Glomerular visceral epithelial cell (primary cell): ENCODE measurements at regions not wholly inside any gene's neighbourhood (a gene's known extent, or its start where the extent isn't known, plus 50 kb on each side); places are given as distances from the start of the nearest gene placed in this dataset.

Experiments
- DNase-seq: peaks from one replicate; pipeline ENCODE4 v3.0.0-alpha.2; 2016; ENCODE audit errors: extremely low spot score

DNA sequence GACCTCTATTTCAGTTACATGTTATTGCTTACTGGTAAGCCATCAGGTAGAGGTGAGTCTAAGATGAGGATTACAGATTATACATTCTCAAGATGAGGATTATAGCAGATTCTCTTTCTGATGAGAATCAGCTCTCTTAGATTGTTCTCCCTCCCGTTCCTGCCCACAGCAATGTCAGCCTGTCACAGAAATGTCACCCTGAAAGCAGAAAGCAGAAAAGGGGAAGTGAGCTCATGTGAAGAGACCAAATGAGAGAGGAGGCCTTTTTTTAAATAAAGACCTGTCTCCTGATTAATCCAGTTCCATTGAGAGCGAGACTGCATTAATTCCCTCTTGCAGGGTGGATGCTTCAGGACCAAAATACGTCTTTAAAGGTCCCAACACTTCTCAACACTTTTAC lies 445.6 kb downstream of the KCTD12 start:
- no peak for DNase-seq

DNA sequence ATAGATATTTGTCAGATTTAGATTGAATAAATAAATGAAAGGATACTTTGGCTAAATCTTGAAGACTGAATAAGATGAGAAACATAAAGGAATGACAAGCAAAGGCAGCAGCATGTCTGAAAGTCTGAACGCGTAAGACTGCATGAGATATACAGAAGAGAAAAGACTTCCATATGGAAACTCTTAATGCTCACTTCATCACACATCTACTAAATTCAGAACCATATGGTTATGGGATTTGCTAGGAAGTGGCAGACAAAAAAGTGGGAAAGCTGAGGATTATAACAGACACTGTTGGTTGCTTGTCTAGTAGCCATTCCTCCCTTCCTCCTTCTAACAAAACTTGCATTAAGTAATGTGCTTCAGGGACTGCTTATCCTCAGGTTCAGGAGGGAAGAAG lies 446.7 kb downstream of the KCTD12 start:
- DNase-seq, result no peak

DNA sequence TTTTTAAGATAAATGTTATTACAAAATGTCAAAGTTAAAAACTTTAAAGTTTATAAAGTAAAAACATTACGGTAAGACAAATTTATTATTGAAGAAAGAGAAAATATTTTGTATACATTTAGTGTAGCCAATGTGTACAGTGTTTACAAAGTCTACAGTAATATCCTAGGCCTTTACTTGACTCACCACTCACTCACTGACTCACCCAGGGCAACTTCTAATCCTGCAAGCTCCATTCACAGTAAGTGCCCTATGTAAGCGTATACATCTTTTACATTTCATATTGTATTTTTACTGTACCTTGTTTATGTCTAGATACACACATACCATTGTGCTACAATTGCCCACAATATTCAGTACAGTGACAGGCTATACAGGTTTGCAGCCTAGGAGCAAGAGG lies 448.2 kb downstream of the KCTD12 start:
- no peak for DNase-seq

DNA sequence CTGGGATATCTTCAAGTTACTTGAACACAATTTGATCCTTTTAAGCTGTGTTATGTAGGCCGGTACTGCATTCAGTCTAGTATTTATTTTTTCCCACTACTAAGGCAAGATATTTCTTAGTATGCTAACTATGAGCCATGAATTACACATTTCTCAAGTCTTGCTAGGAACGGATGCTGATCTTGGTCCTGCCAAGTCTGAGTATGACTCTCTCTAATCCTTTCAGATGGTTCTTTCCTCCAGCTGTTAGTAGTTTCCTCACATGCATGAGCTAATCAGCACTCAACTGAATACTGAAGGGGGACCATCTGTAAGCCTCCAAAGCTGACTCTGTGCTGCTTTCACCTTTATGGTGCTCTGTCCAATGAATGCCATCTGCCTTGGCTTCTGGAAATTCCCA lies 460.3 kb downstream of the KCTD12 start:
- no peak for DNase-seq

- DNase-seq, result no peak
These were observed 465.2 kb downstream of the KCTD12 start for GRCh38 chr13:76421011-76421410.

DNA sequence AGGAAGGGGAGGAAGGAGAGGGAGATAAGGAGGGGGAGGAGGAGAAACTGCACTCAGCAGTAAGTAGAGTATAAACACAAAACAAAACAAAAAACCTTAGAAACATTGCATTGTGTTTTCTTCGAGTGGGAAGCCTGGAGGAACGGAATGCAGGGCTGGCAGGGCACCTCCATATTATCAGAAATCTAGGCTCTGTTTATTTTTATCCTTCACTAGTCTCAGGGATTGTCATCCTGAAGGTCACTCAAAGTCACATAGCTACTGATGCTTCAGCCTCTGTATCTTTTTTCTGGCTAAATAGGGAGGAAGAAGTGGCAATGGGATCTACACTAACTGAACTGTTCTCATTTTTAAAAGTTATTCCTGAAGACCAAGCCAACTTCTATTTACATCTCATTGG lies 467.8 kb downstream of the KCTD12 start:
- no peak for DNase-seq

GRCh38 chr13:76414320-76414719 lies 471.9 kb downstream of the KCTD12 start:
- no peak for DNase-seq

- no peak for DNase-seq
These were observed 480.0 kb downstream of the KCTD12 start for GRCh38 chr13:76406243-76406642.

GRCh38 chr13:76398425-76398824 lies 487.8 kb downstream of the KCTD12 start:
- no peak for DNase-seq

GRCh38 chr13:76397413-76397812 lies 488.8 kb downstream of the KCTD12 start:
- no peak for DNase-seq

DNA sequence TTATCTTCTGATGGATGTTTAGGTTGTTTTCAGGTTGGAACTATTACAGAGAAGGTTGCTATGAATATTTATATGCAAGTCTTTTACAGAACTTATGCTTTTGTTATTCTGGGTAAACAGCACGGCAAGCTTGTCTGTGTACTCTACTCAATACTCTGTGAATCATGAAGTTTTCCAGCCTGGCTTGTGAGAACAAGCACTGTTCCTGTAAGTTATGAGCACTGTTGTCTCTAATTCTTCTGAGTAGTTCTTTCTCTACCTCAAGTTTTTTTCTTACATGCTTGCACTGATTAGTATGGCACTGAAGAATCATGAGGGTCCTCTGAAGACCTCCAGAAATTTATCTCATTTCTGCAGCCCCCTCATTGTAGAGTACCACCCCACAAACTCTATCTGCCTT lies 496.9 kb downstream of the KCTD12 start:
- DNase-seq, result no peak

GRCh38 chr13:76387566-76387965 lies 498.6 kb downstream of the KCTD12 start:
- DNase-seq, result no peak

GRCh38 chr13:76386321-76386720 lies 499.9 kb downstream of the KCTD12 start:
- DNase-seq, result no peak

GRCh38 chr13:76385586-76385985 lies 500.6 kb downstream of the KCTD12 start:
- no peak for DNase-seq

DNA sequence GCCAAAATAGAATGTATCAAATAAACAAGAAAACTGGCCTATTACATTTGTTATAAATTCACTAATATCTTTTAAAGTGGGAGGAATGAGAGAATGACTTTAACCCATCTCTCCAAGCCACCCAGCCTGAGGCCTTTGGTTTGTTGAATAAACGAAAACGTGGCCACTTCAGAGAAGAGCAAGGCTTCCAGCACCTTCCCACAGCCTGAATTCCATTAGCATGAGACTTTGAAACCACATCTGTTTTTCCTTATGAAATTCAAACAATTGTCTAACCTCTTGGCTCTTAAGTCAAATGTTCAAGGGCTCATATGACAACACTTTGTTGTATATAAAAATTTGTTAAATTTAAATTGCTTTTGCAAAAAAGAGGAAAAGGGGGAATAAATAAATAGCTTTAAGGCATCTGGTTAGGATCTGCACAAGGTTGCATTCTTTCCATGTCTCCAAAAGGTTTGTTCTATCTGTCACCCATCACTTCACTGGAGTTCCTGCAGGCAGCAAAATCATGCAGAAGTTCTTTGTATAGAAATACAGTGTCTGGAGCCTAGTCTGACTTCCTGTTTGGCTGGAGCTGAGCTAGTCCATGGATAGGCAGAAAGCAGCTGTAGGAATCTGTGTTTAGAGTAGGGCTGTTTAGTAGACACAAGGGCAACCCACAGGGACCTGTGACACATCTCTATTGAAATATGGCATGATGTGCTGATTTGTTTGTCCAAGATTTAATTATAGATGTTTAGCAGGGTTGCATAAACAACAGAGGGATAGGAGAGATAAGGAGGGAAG lies 502.3 kb downstream of the KCTD12 start:
- DNase-seq, result peak; percentile 77

DNA sequence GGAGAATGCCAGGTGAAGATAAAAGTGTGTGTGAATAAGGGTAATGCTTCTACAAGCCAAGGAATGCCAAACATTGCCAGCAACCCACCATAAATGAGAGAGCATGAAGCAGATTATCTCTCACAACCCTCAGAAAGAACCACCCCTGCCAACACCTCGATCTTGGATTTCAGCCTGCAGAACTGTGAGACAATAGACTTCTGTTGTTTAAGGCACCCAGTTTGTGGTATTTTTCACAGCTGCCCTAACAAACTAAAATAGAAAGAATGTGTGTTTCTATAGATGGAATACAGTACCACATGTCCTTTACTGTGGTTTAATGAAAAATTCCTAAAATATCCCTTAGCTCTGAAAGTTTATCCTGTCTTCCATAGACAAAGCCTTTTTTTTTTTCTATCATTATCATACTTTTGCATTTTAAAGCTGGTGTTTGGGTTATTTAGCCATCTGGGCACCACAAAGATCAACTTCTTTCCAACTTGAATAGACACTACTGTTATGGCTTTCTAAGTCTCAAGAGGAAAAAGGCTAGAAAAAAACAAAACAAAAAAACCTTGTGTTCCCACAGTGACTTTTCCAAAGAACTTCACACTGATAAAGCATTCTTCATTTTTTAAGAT lies 505.6 kb downstream of the KCTD12 start:
- DNase-seq, result peak; percentile 3

DNA sequence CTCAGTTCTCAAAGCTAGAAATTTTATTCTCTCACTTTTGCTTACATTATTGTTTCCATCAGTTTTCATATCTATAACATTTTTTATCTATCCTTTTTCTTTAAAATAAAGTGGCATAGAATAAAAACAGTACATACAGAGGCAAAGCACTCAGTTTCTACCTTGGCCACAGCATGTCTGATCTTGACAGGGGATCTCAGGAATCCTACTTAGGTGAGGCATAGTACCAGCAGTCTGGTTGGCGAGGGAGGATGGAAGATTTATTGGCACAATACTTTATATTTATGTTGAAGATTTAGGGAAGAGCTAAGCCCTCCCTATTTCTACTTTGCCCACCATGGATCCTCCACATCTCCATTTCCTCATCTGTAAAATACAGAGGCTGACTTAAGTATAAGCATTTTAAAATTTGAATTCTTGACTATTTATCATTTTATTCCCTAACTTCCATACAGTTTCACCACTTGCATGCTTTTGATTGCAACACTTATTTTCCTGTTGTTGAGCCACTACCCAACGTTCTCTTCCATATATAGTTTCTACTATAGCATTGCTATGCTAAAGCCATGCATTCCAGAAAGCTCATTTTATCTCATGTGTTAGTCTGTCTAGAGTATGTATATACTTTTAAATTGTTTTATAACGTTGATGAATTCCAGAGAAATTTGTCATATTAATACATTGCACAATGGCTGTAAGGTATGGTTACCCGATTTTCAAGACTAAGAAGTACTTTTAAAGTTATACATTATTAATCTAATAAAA lies 506.7 kb downstream of the KCTD12 start:
- DNase-seq, result no peak

- DNase-seq, result no peak
These were observed 507.4 kb downstream of the KCTD12 start for GRCh38 chr13:76378767-76379166.

DNA sequence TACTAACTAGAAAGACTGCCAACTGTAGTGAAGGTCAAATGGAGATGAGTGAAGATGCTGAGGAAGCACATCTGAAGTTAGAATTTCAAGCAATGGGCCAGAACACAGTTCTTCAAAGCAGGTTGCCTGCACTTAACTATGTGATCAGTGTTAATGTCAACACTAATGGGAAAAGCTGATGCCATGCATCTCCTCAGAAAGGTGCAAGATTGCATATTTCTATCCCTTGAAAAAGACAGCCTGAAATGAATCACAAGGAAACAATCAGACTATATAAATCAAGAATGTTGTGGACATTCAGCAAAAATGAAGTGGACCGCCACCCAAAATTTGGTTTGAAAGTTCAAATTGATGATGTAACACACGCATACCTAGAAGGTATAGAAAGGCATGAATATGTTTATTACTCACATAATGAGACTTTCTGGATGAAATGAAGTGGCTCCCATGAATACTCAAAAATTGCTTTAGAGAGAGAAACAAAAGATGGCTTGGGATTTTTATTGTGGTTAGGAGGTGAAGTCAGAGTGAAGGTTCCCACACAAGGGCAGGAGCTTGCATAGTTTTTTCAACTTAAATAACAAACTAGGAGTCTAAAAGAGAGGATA lies 522.4 kb downstream of the KCTD12 start:
- DNase-seq, result no peak

- no peak for DNase-seq
These were observed 524.3 kb downstream of the KCTD12 start for GRCh38 chr13:76361868-76362267.

DNA sequence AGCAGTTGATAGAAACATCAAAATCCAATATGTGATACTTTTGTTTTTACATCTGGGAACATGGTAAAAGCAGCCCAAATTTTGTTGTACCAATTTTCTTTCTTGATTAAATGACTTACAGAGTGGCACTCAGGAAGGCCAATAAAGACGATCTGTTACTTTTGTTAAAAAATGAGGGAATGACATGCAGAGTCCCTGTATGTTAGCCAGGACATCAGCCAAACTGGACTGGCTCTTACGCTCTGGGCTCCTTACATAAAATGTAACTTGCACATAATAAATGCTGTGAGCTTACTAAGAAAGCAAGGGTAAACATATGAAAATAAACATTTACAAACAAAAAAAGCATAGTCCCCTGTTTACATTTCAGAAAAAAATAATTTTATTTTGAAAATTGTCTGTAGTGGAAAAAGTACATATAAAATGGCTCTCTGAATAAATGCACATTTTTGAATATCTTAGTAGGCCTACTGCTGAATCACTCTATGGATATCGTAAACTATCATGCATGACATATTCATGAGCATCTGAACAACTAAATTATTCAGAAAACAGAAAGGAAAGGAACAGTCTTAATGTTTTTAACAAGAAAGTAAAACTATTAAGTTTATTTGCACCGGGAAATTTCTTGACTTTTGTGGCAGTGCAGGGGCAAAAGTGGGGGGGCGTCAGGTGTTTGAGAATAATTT lies 534.5 kb downstream of the KCTD12 start:
- DNase-seq, result no peak

DNA sequence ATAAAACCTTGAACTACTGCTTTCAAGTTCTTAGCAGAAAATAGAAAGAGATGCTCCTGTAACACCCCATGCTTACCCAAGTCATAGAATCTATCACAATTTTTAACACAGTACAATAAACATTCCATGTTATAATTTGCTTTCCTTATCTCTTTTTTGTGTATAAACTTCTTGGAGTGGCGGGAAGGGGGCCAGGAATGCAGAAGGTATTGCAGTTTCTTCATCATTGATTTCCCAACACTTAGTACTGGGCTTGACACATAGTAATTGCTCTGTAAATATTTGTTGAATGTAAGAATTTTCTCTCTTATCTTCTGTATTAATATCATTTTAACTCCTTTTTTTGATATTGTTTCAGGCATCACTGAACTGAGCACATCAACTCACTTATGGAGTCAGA lies 535.8 kb downstream of the KCTD12 start:
- no peak for DNase-seq
